Chondrocyte (in vitro differentiated cells): ENCODE measurements at regions not wholly inside any gene's neighbourhood (a gene's known extent, or its start where the extent isn't known, plus 50 kb on each side); places are given as distances from the start of the nearest gene placed in this dataset.
A peak's percentile ranks its signal among the peaks of the same experiment; 100 is the strongest.
"Not testable (repeated sequence)": the region's sequence is repeated elsewhere in the genome, so short reads cannot be mapped to it uniquely, and the experiment has no call there.

Experiments used
- DNase-seq: peaks from one replicate; pipeline ENCODE4 v3.0.0; 2021; ENCODE audit warnings: mixed read lengths, low spot score
- H3K27ac Mint-ChIP-seq: one replicate; pipeline ENCODE4 v1.8.0; 2021; ENCODE audit warnings: mild to moderate bottlenecking, moderate library complexity, mixed read lengths; ENCODE audit not compliant: unreplicated experiment
- H3K27me3 Mint-ChIP-seq: 2 replicates; pipeline ENCODE4 v1.8.0; 2021; ENCODE audit warnings: low read depth, mixed read lengths
- H3K36me3 Mint-ChIP-seq: 2 replicates; pipeline ENCODE4 v1.8.0; 2021; ENCODE audit warnings: low read depth, mixed read lengths
- H3K4me1 Mint-ChIP-seq: 2 replicates; pipeline ENCODE4 v1.8.0; 2021; ENCODE audit warnings: low read depth, mild to moderate bottlenecking, mixed read lengths
- H3K4me3 Mint-ChIP-seq: one replicate; pipeline ENCODE4 v1.8.0; 2021; ENCODE audit warnings: mild to moderate bottlenecking, moderate library complexity, mixed read lengths; ENCODE audit not compliant: unreplicated experiment
- H3K9me3 Mint-ChIP-seq: 2 replicates; pipeline ENCODE4 v1.8.0; 2021; ENCODE audit warnings: low read depth, mixed read lengths
- CTCF ChIP-seq: fragments of 200-600 bp; sonication (generic); IDR thresholded peaks from 2 replicates; pipeline ENCODE4 v1.5.0; 2021; ENCODE audit warnings: antibody characterized with exemption, mild to moderate bottlenecking, moderate library complexity

GRCh38 chr4:125787707-125788106 is 473.0 kb downstream of the FAT4 start:
- peak; percentile 62 for TF ChIP-seq CTCF
- H3K4me1 Mint-ChIP-seq: peaks cover 10% of the 10 kb centered on the region
- no peak overlapping the region for H3K27ac Mint-ChIP-seq
- no peak for DNase-seq
- no peaks in the 10 kb centered on the region for H3K9me3 Mint-ChIP-seq
- H3K36me3 Mint-ChIP-seq: no peaks in the 10 kb centered on the region
- no peak overlapping the region for H3K4me3 Mint-ChIP-seq
- peaks cover 2% of the 10 kb centered on the region for H3K27me3 Mint-ChIP-seq

- H3K27me3 Mint-ChIP-seq: no peaks in the 10 kb centered on the region
- no peak for TF ChIP-seq CTCF
- no peaks in the 10 kb centered on the region for H3K36me3 Mint-ChIP-seq
- H3K9me3 Mint-ChIP-seq: no peaks in the 10 kb centered on the region
- peaks cover 10% of the 10 kb centered on the region for H3K4me1 Mint-ChIP-seq
- DNase-seq: no peak
- H3K27ac Mint-ChIP-seq: no peak overlapping the region
- H3K4me3 Mint-ChIP-seq: no peak overlapping the region
Observed at GRCh38 chr4:125789023-125789422, 474.3 kb downstream of the FAT4 start.

- Mint-ChIP-seq H3K27ac (no peak overlapping the region), H3K36me3 (no peaks in the 10 kb centered on the region)
- no peak for DNase-seq
Observed at GRCh38 chr4:125791896-125792295, 477.1 kb downstream of the FAT4 start.

GRCh38 chr4:125794989-125795388 is 480.2 kb downstream of the FAT4 start:
- peaks cover 5% of the 10 kb centered on the region for H3K27me3 Mint-ChIP-seq
- no peak overlapping the region for H3K4me3 Mint-ChIP-seq
- no peak for TF ChIP-seq CTCF
- H3K36me3 Mint-ChIP-seq: no peaks in the 10 kb centered on the region
- DNase-seq: no peak
- H3K27ac Mint-ChIP-seq: no peak overlapping the region
- H3K9me3 Mint-ChIP-seq: no peaks in the 10 kb centered on the region
- peaks cover 4% of the 10 kb centered on the region for H3K4me1 Mint-ChIP-seq

More at GRCh38 chr4:125791896-125792295, 477.1 kb downstream of the FAT4 start:
- Mint-ChIP-seq H3K27me3 (peaks cover 4% of the 10 kb centered on the region), H3K4me1 (peaks cover 10% of the 10 kb centered on the region), H3K4me3 (no peak overlapping the region), H3K9me3 (no peaks in the 10 kb centered on the region)
- no peak for TF ChIP-seq CTCF

- H3K27me3 Mint-ChIP-seq: peaks cover 5% of the 10 kb centered on the region
- no peaks in the 10 kb centered on the region for H3K9me3 Mint-ChIP-seq
- DNase-seq: no peak
- no peaks in the 10 kb centered on the region for H3K36me3 Mint-ChIP-seq
- H3K27ac Mint-ChIP-seq: no peak overlapping the region
- H3K4me3 Mint-ChIP-seq: no peak overlapping the region
- H3K4me1 Mint-ChIP-seq: peaks cover 4% of the 10 kb centered on the region
- TF ChIP-seq CTCF: no peak
Observed at GRCh38 chr4:125796138-125796537, 481.4 kb downstream of the FAT4 start.

- H3K9me3 Mint-ChIP-seq, H3K27me3 Mint-ChIP-seq, H3K36me3 Mint-ChIP-seq, H3K4me1 Mint-ChIP-seq, H3K27ac Mint-ChIP-seq, DNase-seq, H3K4me3 Mint-ChIP-seq: not testable (repeated sequence)
Observed at GRCh38 chr4:125797621-125798020, 482.9 kb downstream of the FAT4 start.
